HEK293 (cell line): ENCODE measurements at regions not wholly inside any gene's neighbourhood (a gene's known extent, or its start where the extent isn't known, plus 50 kb on each side); places are given as distances from the start of the nearest gene placed in this dataset.

ENCODE experiments used
- CTCF ChIA-PET: fragments of 350-600 bp; formaldehyde crosslinking; extraction: SDS; loops from one replicate; lab custom pipeline; 2021; ENCODE audit warnings: antibody characterized with exemption; lab: Yijun Ruan, JAX
- POLR2A ChIA-PET: fragments of 300-600 bp; formaldehyde crosslinking; extraction: SDS; loops from one replicate; lab custom pipeline; 2020; ENCODE audit warnings: antibody characterized with exemption, inconsistent platforms; lab: Yijun Ruan, JAX
- H3K27ac ChIP-seq: fragments of 200-500 bp; sonication (Bioruptor generic); 2 replicates; pipeline ENCODE4 v1.5.1; 2014; ENCODE audit warnings: low read depth, low read length, control low read depth, inconsistent platforms; ENCODE audit errors: extremely low read depth
- H3K36me3 ChIP-seq, 2 experiments: fragments of 200-500 bp in 1 of 2; sonication (Bioruptor generic) in 1 of 2; 1 replicate in 1 of 2; 2 replicates in 1 of 2; pipeline ENCODE4 v1.5.1; 2014 to 2017; ENCODE audit warnings: inconsistent platforms in 2 of 2, low read length in 2 of 2; ENCODE audit not compliant: control insufficient read depth in 2 of 2, insufficient read depth in 1 of 2
- H3K4me1 ChIP-seq: fragments of 200-500 bp; sonication (Bioruptor generic); 2 replicates; pipeline ENCODE4 v1.5.1; 2014; ENCODE audit warnings: mild to moderate bottlenecking, low read length, inconsistent platforms; ENCODE audit not compliant: control insufficient read depth, insufficient read depth
- H3K4me3 ChIP-seq: 2 replicates; pipeline ENCODE4 v1.5.1; 2011; ENCODE audit warnings: low read depth, mild to moderate bottlenecking, control low read depth, low read length, moderate library complexity
- H3K9me3 ChIP-seq: fragments of 200-500 bp; sonication (Bioruptor generic); 2 replicates; pipeline ENCODE4 v1.5.1; 2014; ENCODE audit warnings: low read depth, low read length, inconsistent platforms; ENCODE audit not compliant: control insufficient read depth, insufficient read depth
- BCL11A ChIP-seq: fragments of 450-650 bp; formaldehyde crosslinking; IDR thresholded peaks from 2 replicates; pipeline ENCODE4 v1.5.1; 2016; ENCODE audit warnings: low read depth, missing biosample characterization, missing genetic modification characterization
- KLF1 ChIP-seq: fragments of 450-650 bp; formaldehyde crosslinking; IDR thresholded peaks from 2 replicates; pipeline ENCODE4 v1.5.1; 2016; ENCODE audit warnings: missing biosample characterization, missing genetic modification characterization
- KLF16 ChIP-seq: fragments of 450-650 bp; formaldehyde crosslinking; IDR thresholded peaks from 2 replicates; pipeline ENCODE4 v1.5.1; 2017; ENCODE audit warnings: missing biosample characterization, missing genetic modification characterization
- KLF7 ChIP-seq: fragments of 450-650 bp; formaldehyde crosslinking; IDR thresholded peaks from 2 replicates; pipeline ENCODE4 v1.5.1; 2016; ENCODE audit warnings: missing biosample characterization, missing genetic modification characterization, borderline replicate concordance
- MEIS1 ChIP-seq: sonication (generic); formaldehyde crosslinking; IDR thresholded peaks from 2 replicates; pipeline ENCODE4 v1.8.1; 2022; ENCODE audit warnings: missing genetic modification reagents, mild to moderate bottlenecking, borderline replicate concordance
- MZF1 ChIP-seq: fragments of 450-650 bp; formaldehyde crosslinking; IDR thresholded peaks from 2 replicates; pipeline ENCODE4 v1.5.1; 2017; ENCODE audit warnings: missing biosample characterization, missing genetic modification characterization, borderline replicate concordance
- SP2 ChIP-seq: fragments of 450-650 bp; formaldehyde crosslinking; IDR thresholded peaks from 2 replicates; pipeline ENCODE4 v1.5.1; 2016; ENCODE audit warnings: missing biosample characterization, missing genetic modification characterization
- ZBTB11 ChIP-seq: fragments of 450-650 bp; formaldehyde crosslinking; conservative IDR thresholded peaks from 2 replicates; pipeline ENCODE4 v1.5.1; 2016; ENCODE audit warnings: low read depth, missing biosample characterization, missing genetic modification characterization
- ZNF133 ChIP-seq: fragments of 450-650 bp; formaldehyde crosslinking; IDR thresholded peaks from 2 replicates; pipeline ENCODE4 v1.5.1; 2016; ENCODE audit warnings: missing biosample characterization, missing genetic modification characterization
- ZNF155 ChIP-seq: fragments of 450-650 bp; formaldehyde crosslinking; IDR thresholded peaks from 2 replicates; pipeline ENCODE4 v1.5.1; 2016; ENCODE audit warnings: missing biosample characterization, missing genetic modification characterization
- ZNF18 ChIP-seq: fragments of 450-650 bp; formaldehyde crosslinking; IDR thresholded peaks from 2 replicates; pipeline ENCODE4 v1.5.1; 2016; ENCODE audit warnings: missing biosample characterization, missing genetic modification characterization
- ZNF214 ChIP-seq: fragments of 450-650 bp; formaldehyde crosslinking; IDR thresholded peaks from 2 replicates; pipeline ENCODE4 v1.5.1; 2017; ENCODE audit warnings: missing biosample characterization, mild to moderate bottlenecking, missing genetic modification characterization, borderline replicate concordance
- ZNF23 ChIP-seq: fragments of 450-650 bp; formaldehyde crosslinking; IDR thresholded peaks from 2 replicates; pipeline ENCODE4 v1.5.1; 2016; ENCODE audit warnings: missing biosample characterization, missing genetic modification characterization, borderline replicate concordance
- ZNF248 ChIP-seq: fragments of 450-650 bp; formaldehyde crosslinking; IDR thresholded peaks from 2 replicates; pipeline ENCODE4 v1.5.1; 2017; ENCODE audit warnings: missing biosample characterization, missing genetic modification characterization
- ZNF302 ChIP-seq: fragments of 450-650 bp; formaldehyde crosslinking; IDR thresholded peaks from 2 replicates; pipeline ENCODE4 v1.5.1; 2016; ENCODE audit warnings: missing biosample characterization, missing genetic modification characterization, low read depth
- ZNF366 ChIP-seq: fragments of 450-650 bp; formaldehyde crosslinking; conservative IDR thresholded peaks from 2 replicates; pipeline ENCODE4 v1.5.1; 2016; ENCODE audit warnings: missing biosample characterization, missing genetic modification characterization
- ZNF449 ChIP-seq: fragments of 450-650 bp; formaldehyde crosslinking; IDR thresholded peaks from 2 replicates; pipeline ENCODE4 v1.5.1; 2017; ENCODE audit warnings: missing biosample characterization, mild to moderate bottlenecking, missing genetic modification characterization, moderate library complexity
- ZNF544 ChIP-seq: fragments of 450-650 bp; formaldehyde crosslinking; IDR thresholded peaks from 2 replicates; pipeline ENCODE4 v1.5.0; 2017; ENCODE audit warnings: missing biosample characterization, missing genetic modification characterization
- ZNF561 ChIP-seq: fragments of 450-650 bp; IDR thresholded peaks from 2 replicates; pipeline ENCODE4 v1.5.1; 2018; ENCODE audit warnings: missing biosample characterization, missing genetic modification characterization, borderline replicate concordance
- ZNF585B ChIP-seq: fragments of 450-650 bp; formaldehyde crosslinking; IDR thresholded peaks from 2 replicates; pipeline ENCODE4 v1.5.1; 2016; ENCODE audit warnings: missing biosample characterization, missing genetic modification characterization
- ZNF623 ChIP-seq: fragments of 450-650 bp; formaldehyde crosslinking; IDR thresholded peaks from 2 replicates; pipeline ENCODE4 v1.5.1; 2016; ENCODE audit warnings: missing biosample characterization, missing genetic modification characterization
- ZNF629 ChIP-seq: fragments of 450-650 bp; formaldehyde crosslinking; IDR thresholded peaks from 2 replicates; pipeline ENCODE4 v1.5.1; 2017; ENCODE audit warnings: missing biosample characterization, missing genetic modification characterization
- ZNF701 ChIP-seq: fragments of 450-650 bp; formaldehyde crosslinking; IDR thresholded peaks from 2 replicates; pipeline ENCODE4 v1.5.1; 2016; ENCODE audit warnings: missing biosample characterization, missing genetic modification characterization
- ZNF830 ChIP-seq: fragments of 450-650 bp; IDR thresholded peaks from 2 replicates; pipeline ENCODE4 v1.5.0; 2018; ENCODE audit warnings: missing biosample characterization, missing genetic modification characterization, low read depth, mild to moderate bottlenecking, moderate library complexity
- TF ChIP-seq, protein P1 (sequence below): fragments of 450-650 bp; formaldehyde crosslinking; IDR thresholded peaks from 2 replicates; pipeline ENCODE4 v1.5.1; 2016; ENCODE audit warnings: missing biosample characterization, missing genetic modification characterization
- TF ChIP-seq, protein P2 (sequence below): fragments of 450-650 bp; formaldehyde crosslinking; IDR thresholded peaks from 2 replicates; pipeline ENCODE4 v1.5.1; 2017; ENCODE audit warnings: missing biosample characterization, missing genetic modification characterization

GRCh38 chrX:138986235-138986634, 274.7 kb upstream of the FGF13 start:
- H3K4me3 ChIP-seq = no peak overlapping the region
- no peak overlapping the region for H3K27ac ChIP-seq
- CTCF ChIA-PET = interaction anchor here (0.5 to 0.7 kb wide), 2 partner anchors 33 to 980 kb away, joined by 3 read pairs; no protein-coding TSS in a partner anchor
- no peak for TF ChIP-seq MEIS1 (CRISPR knock-in tag)
- TF ChIP-seq BCL11A = no peak
- no peak for TF ChIP-seq KLF7 (tag by site-specific recombination)
- TF ChIP-seq ZNF561 (tag by site-specific recombination) = no peak
- no peak for TF ChIP-seq ZNF623 (tag by site-specific recombination)
- TF ChIP-seq ZNF449 (tag by site-specific recombination) = no peak
- TF ChIP-seq ZBTB11 = no peak
- no peak for TF ChIP-seq ZNF214
- no peak for TF ChIP-seq KLF1
- TF ChIP-seq, protein P1, sequence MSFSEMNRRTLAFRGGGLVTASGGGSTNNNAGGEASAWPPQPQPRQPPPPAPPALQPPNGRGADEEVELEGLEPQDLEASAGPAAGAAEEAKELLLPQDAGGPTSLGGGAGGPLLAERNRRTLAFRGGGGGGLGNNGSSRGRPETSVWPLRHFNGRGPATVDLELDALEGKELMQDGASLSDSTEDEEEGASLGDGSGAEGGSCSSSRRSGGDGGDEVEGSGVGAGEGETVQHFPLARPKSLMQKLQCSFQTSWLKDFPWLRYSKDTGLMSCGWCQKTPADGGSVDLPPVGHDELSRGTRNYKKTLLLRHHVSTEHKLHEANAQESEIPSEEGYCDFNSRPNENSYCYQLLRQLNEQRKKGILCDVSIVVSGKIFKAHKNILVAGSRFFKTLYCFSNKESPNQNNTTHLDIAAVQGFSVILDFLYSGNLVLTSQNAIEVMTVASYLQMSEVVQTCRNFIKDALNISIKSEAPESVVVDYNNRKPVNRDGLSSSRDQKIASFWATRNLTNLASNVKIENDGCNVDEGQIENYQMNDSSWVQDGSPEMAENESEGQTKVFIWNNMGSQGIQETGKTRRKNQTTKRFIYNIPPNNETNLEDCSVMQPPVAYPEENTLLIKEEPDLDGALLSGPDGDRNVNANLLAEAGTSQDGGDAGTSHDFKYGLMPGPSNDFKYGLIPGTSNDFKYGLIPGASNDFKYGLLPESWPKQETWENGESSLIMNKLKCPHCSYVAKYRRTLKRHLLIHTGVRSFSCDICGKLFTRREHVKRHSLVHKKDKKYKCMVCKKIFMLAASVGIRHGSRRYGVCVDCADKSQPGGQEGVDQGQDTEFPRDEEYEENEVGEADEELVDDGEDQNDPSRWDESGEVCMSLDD (tag by site-specific recombination) = no peak
- no peak for TF ChIP-seq ZNF629
- TF ChIP-seq, protein P2, sequence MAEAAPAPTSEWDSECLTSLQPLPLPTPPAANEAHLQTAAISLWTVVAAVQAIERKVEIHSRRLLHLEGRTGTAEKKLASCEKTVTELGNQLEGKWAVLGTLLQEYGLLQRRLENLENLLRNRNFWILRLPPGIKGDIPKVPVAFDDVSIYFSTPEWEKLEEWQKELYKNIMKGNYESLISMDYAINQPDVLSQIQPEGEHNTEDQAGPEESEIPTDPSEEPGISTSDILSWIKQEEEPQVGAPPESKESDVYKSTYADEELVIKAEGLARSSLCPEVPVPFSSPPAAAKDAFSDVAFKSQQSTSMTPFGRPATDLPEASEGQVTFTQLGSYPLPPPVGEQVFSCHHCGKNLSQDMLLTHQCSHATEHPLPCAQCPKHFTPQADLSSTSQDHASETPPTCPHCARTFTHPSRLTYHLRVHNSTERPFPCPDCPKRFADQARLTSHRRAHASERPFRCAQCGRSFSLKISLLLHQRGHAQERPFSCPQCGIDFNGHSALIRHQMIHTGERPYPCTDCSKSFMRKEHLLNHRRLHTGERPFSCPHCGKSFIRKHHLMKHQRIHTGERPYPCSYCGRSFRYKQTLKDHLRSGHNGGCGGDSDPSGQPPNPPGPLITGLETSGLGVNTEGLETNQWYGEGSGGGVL (tag by site-specific recombination) = no peak
- TF ChIP-seq, all 188 proteins: peak for 0
- Histone ChIP-seq H3K9me3 (no peaks in the 10 kb centered on the region; the same call in 1 of the 2 replicates), H3K4me1 (no peaks in the 10 kb centered on the region), H3K36me3 (no peaks in the 10 kb centered on the region; a peak in 1 of 3 replicates)
- POLR2A ChIA-PET = no interaction called here

GRCh38 chrX:138982365-138982764, 270.8 kb upstream of the FGF13 start:
- Histone ChIP-seq H3K36me3 (no peaks in the 10 kb centered on the region; a peak in 1 of 3 replicates), H3K4me3 (no peak overlapping the region), H3K4me1 (no peaks in the 10 kb centered on the region), H3K27ac (no peak overlapping the region), H3K9me3 (no peaks in the 10 kb centered on the region)
- POLR2A ChIA-PET = no interaction called here
- CTCF ChIA-PET = no interaction called here
- no peak for TF ChIP-seq ZNF585B (tag by site-specific recombination)
- TF ChIP-seq MZF1 (tag by site-specific recombination) = no peak
- TF ChIP-seq SP2 (tag by site-specific recombination) = no peak
- TF ChIP-seq ZNF155 = no peak
- TF ChIP-seq ZNF23 (tag by site-specific recombination) = no peak
- no peak for TF ChIP-seq ZNF18
- TF ChIP-seq ZNF302 (tag by site-specific recombination) = no peak
- no peak for TF ChIP-seq ZNF544
- TF ChIP-seq ZNF701 (tag by site-specific recombination) = no peak
- no peak for TF ChIP-seq ZNF830 (tag by site-specific recombination)
- no peak for TF ChIP-seq ZNF248 (tag by site-specific recombination)
- TF ChIP-seq KLF16 (tag by site-specific recombination) = no peak
- no peak for TF ChIP-seq ZNF133 (tag by site-specific recombination)
- TF ChIP-seq ZNF366 = no peak
